CD14-positive monocyte (primary cell): ENCODE measurements at regions not wholly inside any gene's neighbourhood (a gene's known extent, or its start where the extent isn't known, plus 50 kb on each side); places are given as distances from the start of the nearest gene placed in this dataset.

Experiments used
- DNase-seq, 3 donors: peaks; one replicate each; pipeline ENCODE4 v3.0.0-alpha.2; 2011 to 2022
- H2AFZ ChIP-seq: 2 replicates; pipeline ENCODE4 v1.6.0; 2012; ENCODE audit warnings: mild to moderate bottlenecking, low read depth, low read length, inconsistent platforms; ENCODE audit not compliant: insufficient read depth, poor library complexity, severe bottlenecking
- H3K27ac ChIP-seq, 2 donors: 1 replicate in 1 of 2; 2 replicates in 1 of 2; pipeline ENCODE4 v1.5.1; 2012 to 2013; ENCODE audit warnings: low read length in 2 of 2, control low read depth in 1 of 2, inconsistent platforms in 1 of 2, low read depth in 1 of 2, mild to moderate bottlenecking in 1 of 2
- H3K27me3 ChIP-seq, 2 donors: one replicate each; pipeline versions ENCODE4 v1.6.0 to v1.6.1; 2011 to 2013; ENCODE audit warnings: low read length in 2 of 2; ENCODE audit not compliant: control insufficient read depth in 2 of 2, insufficient read depth in 2 of 2
- H3K36me3 ChIP-seq, 2 donors: replicated peaks in 1 of 2; 1 replicate in 1 of 2; 2 replicates in 1 of 2; pipeline versions ENCODE4 v1.5.1 to v1.6.1; 2012 to 2013; ENCODE audit warnings: low read length in 2 of 2, control low read depth in 1 of 2, inconsistent platforms in 1 of 2, mild to moderate bottlenecking in 1 of 2; ENCODE audit not compliant: insufficient read depth in 2 of 2, control insufficient read depth in 1 of 2
- H3K4me1 ChIP-seq, 2 donors: 1 replicate in 1 of 2; 2 replicates in 1 of 2; pipeline versions ENCODE4 v1.5.1 to v1.6.1; 2012 to 2013; ENCODE audit warnings: low read length in 2 of 2, control low read depth in 1 of 2, inconsistent platforms in 1 of 2, mild to moderate bottlenecking in 1 of 2, moderate library complexity in 1 of 2; ENCODE audit not compliant: insufficient read depth in 2 of 2, control insufficient read depth in 1 of 2
- H3K4me2 ChIP-seq: replicated peaks from 2 replicates; pipeline ENCODE3; 2012; ENCODE audit warnings: low read length, moderate library complexity, mild to moderate bottlenecking; ENCODE audit not compliant: poor library complexity, severe bottlenecking; ENCODE audit errors: extremely low read depth
- H3K4me3 ChIP-seq, 3 experiments: fragments of 200-600 bp in 1 of 3; sonication (generic) in 1 of 3; replicated peaks in 1 of 3; 1 replicate in 2 of 3; 2 replicates in 1 of 3; pipeline ENCODE4 v1.5.1; 2011 to 2013; ENCODE audit warnings: low read length in 3 of 3, mild to moderate bottlenecking in 3 of 3, control low read depth in 2 of 3, low read depth in 2 of 3, inconsistent platforms in 1 of 3, moderate library complexity in 1 of 3
- H3K79me2 ChIP-seq: 2 replicates; pipeline ENCODE4 v1.6.0; 2012; ENCODE audit warnings: mild to moderate bottlenecking, control low read depth, inconsistent platforms, low read length, moderate library complexity; ENCODE audit not compliant: insufficient read depth
- H3K9ac ChIP-seq: 2 replicates; pipeline ENCODE4 v1.6.0; 2017; ENCODE audit warnings: low read length, mild to moderate bottlenecking; ENCODE audit not compliant: insufficient read depth, poor library complexity, severe bottlenecking
- H3K9me3 ChIP-seq, 2 donors: replicated peaks in 1 of 2; 1 replicate in 1 of 2; 2 replicates in 1 of 2; pipeline versions ENCODE4 v1.5.1 to v1.6.1; 2012 to 2013; ENCODE audit warnings: low read length in 2 of 2, control low read depth in 1 of 2; ENCODE audit not compliant: control insufficient read depth in 1 of 2, insufficient read depth in 1 of 2
- H4K20me1 ChIP-seq: 2 replicates; pipeline ENCODE4 v1.6.0; 2012; ENCODE audit warnings: mild to moderate bottlenecking, low read length, control low read depth, moderate library complexity; ENCODE audit not compliant: insufficient read depth
- H3K27ac Mint-ChIP-seq, 7 donors: one replicate each; pipeline ENCODE4 v1.8.0; 2020; ENCODE audit warnings: mild to moderate bottlenecking in 7 of 7, mixed read lengths in 7 of 7, moderate library complexity in 6 of 7, inconsistent platforms in 2 of 7
- H3K27me3 Mint-ChIP-seq, 3 donors: one replicate each; pipeline ENCODE4 v1.8.0; 2021 to 2022; ENCODE audit warnings: low read depth in 3 of 3, mild to moderate bottlenecking in 3 of 3, mixed read lengths in 3 of 3, moderate library complexity in 3 of 3, inconsistent platforms in 1 of 3
- H3K36me3 Mint-ChIP-seq, 2 donors: one replicate each; pipeline ENCODE4 v1.8.0; 2020; ENCODE audit warnings: mixed read lengths in 2 of 2, inconsistent platforms in 1 of 2, mild to moderate bottlenecking in 1 of 2
- H3K4me1 Mint-ChIP-seq: one replicate; pipeline ENCODE4 v1.8.0; 2020; ENCODE audit warnings: mild to moderate bottlenecking, mixed read lengths
- H3K4me3 Mint-ChIP-seq, 2 donors: one replicate each; pipeline ENCODE4 v1.8.0; 2020; ENCODE audit warnings: mild to moderate bottlenecking in 2 of 2, mixed read lengths in 2 of 2, moderate library complexity in 1 of 2
- H3K9me3 Mint-ChIP-seq, 7 donors: one replicate each; pipeline ENCODE4 v1.8.0; 2020 to 2022; ENCODE audit warnings: mixed read lengths in 7 of 7, mild to moderate bottlenecking in 6 of 7, moderate library complexity in 6 of 7, inconsistent platforms in 2 of 7
- whole genome bisulfite sequencing: methylation state at CpG from one replicate; pipeline ENCODE4 v1.1.5; 2013; ENCODE audit warnings: missing lambda C conversion rate; ENCODE audit not compliant: insufficient coverage; 5-methylcytosine and 5-hydroxymethylcytosine counted together
- intact Hi-C, 2 donors: fragments of 100-400 bp; cut with micrococcal nuclease; formaldehyde crosslinking; loops; one replicate each; pipeline versions ENCODE4 v1.15.0 to v1.15.1; 2023
- TF ChIP-seq, protein P1 (sequence below): fragments of 200-600 bp; IDR thresholded peaks from one replicate; pipeline ENCODE4 v1.8.0; 2022; ENCODE audit warnings: antibody characterized with exemption, mild to moderate bottlenecking

GRCh38 chr1:110785055-110785454 lies 87.9 kb upstream of the CD53 start:
- no peak overlapping the region for H3K4me2 ChIP-seq
- H3K9ac ChIP-seq: no peak overlapping the region
- intact Hi-C loops: no loop called here
- no peaks in the 10 kb centered on the region for H3K79me2 ChIP-seq
- no peak for DNase-seq
- no peak overlapping the region for H3K4me3 Mint-ChIP-seq
- H3K9me3 ChIP-seq: peaks cover 0 to 9% of the 10 kb centered on the region in 2 donors
- H3K27ac ChIP-seq: no peak overlapping the region
- WGBS: 95% methylated on average over 3 of the region's 3 CpGs
- no peak overlapping the region for H3K4me3 ChIP-seq
- no peaks in the 10 kb centered on the region for H3K36me3 Mint-ChIP-seq
- H3K27ac Mint-ChIP-seq: no peak overlapping the region
- no peaks in the 10 kb centered on the region for H4K20me1 ChIP-seq
- H3K9me3 Mint-ChIP-seq: peaks cover 2 to 12% (median 9%) of the 10 kb centered on the region in 7 donors
- peaks cover 9 to 11% of the 10 kb centered on the region in 2 donors for H3K4me1 ChIP-seq
- no peaks in the 10 kb centered on the region for H3K36me3 ChIP-seq
- no peaks in the 10 kb centered on the region for H3K27me3 ChIP-seq
- peaks cover 15% of the 10 kb centered on the region for H3K4me1 Mint-ChIP-seq
- TF ChIP-seq, protein P1, sequence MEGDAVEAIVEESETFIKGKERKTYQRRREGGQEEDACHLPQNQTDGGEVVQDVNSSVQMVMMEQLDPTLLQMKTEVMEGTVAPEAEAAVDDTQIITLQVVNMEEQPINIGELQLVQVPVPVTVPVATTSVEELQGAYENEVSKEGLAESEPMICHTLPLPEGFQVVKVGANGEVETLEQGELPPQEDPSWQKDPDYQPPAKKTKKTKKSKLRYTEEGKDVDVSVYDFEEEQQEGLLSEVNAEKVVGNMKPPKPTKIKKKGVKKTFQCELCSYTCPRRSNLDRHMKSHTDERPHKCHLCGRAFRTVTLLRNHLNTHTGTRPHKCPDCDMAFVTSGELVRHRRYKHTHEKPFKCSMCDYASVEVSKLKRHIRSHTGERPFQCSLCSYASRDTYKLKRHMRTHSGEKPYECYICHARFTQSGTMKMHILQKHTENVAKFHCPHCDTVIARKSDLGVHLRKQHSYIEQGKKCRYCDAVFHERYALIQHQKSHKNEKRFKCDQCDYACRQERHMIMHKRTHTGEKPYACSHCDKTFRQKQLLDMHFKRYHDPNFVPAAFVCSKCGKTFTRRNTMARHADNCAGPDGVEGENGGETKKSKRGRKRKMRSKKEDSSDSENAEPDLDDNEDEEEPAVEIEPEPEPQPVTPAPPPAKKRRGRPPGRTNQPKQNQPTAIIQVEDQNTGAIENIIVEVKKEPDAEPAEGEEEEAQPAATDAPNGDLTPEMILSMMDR: no peak
- no peak overlapping the region for H2AFZ ChIP-seq
- H3K27me3 Mint-ChIP-seq: peaks cover 0 to 10% (median 2%) of the 10 kb centered on the region in 3 donors

- Histone ChIP-seq H3K9me3 (peaks cover 0 to 6% of the 10 kb centered on the region in 2 donors), H3K4me2 (no peak overlapping the region), H3K27me3 (no peaks in the 10 kb centered on the region), H3K4me1 (peaks cover 9 to 11% of the 10 kb centered on the region in 2 donors), H4K20me1 (no peaks in the 10 kb centered on the region), H3K9ac (no peak overlapping the region), H3K36me3 (no peaks in the 10 kb centered on the region), H3K27ac (no peak overlapping the region), H3K4me3 (no peak overlapping the region), H3K79me2 (no peaks in the 10 kb centered on the region), H2AFZ (no peak overlapping the region)
- H3K36me3 Mint-ChIP-seq: no peaks in the 10 kb centered on the region
- peaks cover 0 to 6% (median 3%) of the 10 kb centered on the region in 7 donors for H3K9me3 Mint-ChIP-seq
- no peak overlapping the region for H3K4me3 Mint-ChIP-seq
- H3K27ac Mint-ChIP-seq: no peak overlapping the region
- DNase-seq: peak; percentile 46 to 66 (median 66)
- peaks cover 22% of the 10 kb centered on the region for H3K4me1 Mint-ChIP-seq
- peaks cover 0 to 9% (median 2%) of the 10 kb centered on the region in 3 donors for H3K27me3 Mint-ChIP-seq
- TF ChIP-seq, protein P1: peak; percentile 96
- WGBS: 100% methylated on average over 1 of the region's 5 CpGs
- intact Hi-C loops: loop anchor here (1.0 to 5.0 kb wide), 2 partner anchors 166 to 259 kb away; no protein-coding TSS in a partner anchor
These were observed 89.5 kb upstream of the CD53 start for GRCh38 chr1:110783292-110783918.
